A549 (cell line): ENCODE measurements at regions not wholly inside any gene's neighbourhood (a gene's known extent, or its start where the extent isn't known, plus 50 kb on each side); places are given as distances from the start of the nearest gene placed in this dataset.

Experiments
- ATAC-seq, 2 experiments: fragments of 200-7000 bp in 1 of 2; fragments of >200 bp in 1 of 2; cut with Nextera tagmentation in 1 of 2; cut with Tn5 transposase in 1 of 2; 3 replicates each; pipeline versions ENCODE4 v1.8.0 to v1.9.1; 2018 to 2020; ENCODE audit warnings: mild to moderate bottlenecking in 1 of 2, moderate library complexity in 1 of 2
- CTCF ChIA-PET: fragments of 300-600 bp; sonication (Branson Sonifier 250); formaldehyde crosslinking; extraction: SDS; loops from one replicate; lab custom pipeline; 2021; ENCODE audit warnings: antibody characterized with exemption, inconsistent platforms; lab: Yijun Ruan, JAX
- POLR2A ChIA-PET: fragments of 350-600 bp; formaldehyde crosslinking; extraction: SDS; loops from one replicate; lab custom pipeline; 2021; ENCODE audit warnings: antibody characterized with exemption, inconsistent platforms; lab: Yijun Ruan, JAX
- DNase-seq, 2 experiments: peaks; one replicate each; pipeline versions ENCODE4 v3.0.0 to v3.0.0-alpha.2; 2011 to 2016; ENCODE audit warnings: low read depth in 1 of 2, low spot score in 1 of 2
- FAIRE-seq: peaks from 2 replicates; lab custom pipeline; 2011; peaks lifted over from hg19 to GRCh38; lab: Jason Lieb, UNC
- H3K27ac ChIP-seq, 2 experiments: fragments of >200 bp; sonication (Bioruptor Twin); formaldehyde crosslinking; 3 replicates each; pipeline ENCODE4 v1.5.1; 2016 to 2017
- H3K4me1 ChIP-seq: fragments of >200 bp; sonication (Bioruptor Twin); formaldehyde crosslinking; 3 replicates; pipeline ENCODE4 v1.6.1; 2016
- H3K4me2 ChIP-seq: fragments of >200 bp; sonication (Bioruptor Twin); formaldehyde crosslinking; 3 replicates; pipeline ENCODE4 v1.6.1; 2016
- H3K4me3 ChIP-seq: fragments of >200 bp; sonication (Bioruptor Twin); formaldehyde crosslinking; 3 replicates; pipeline ENCODE4 v1.5.1; 2016
- H3K9me3 ChIP-seq: fragments of >200 bp; sonication (Bioruptor Twin); formaldehyde crosslinking; 3 replicates; pipeline ENCODE4 v1.6.1; 2016
- CBX8 ChIP-seq: fragments of 200-600 bp; sonication (generic); IDR thresholded peaks from 2 replicates; pipeline ENCODE4 v1.6.1; 2016
- CHD2 ChIP-seq: fragments of 150-350 bp; IDR thresholded peaks from 2 replicates; pipeline ENCODE4 v1.6.1; 2014; ENCODE audit warnings: low read length; ENCODE audit not compliant: partially characterized antibody
- CHD4 ChIP-seq: fragments of 200-600 bp; sonication (generic); IDR thresholded peaks from 2 replicates; pipeline ENCODE4 v1.6.1; 2016; ENCODE audit warnings: antibody characterized with exemption, mild to moderate bottlenecking, borderline replicate concordance
- EHMT2 ChIP-seq: fragments of 200-600 bp; sonication (generic); IDR thresholded peaks from 2 replicates; pipeline ENCODE4 v1.6.1; 2016; ENCODE audit warnings: antibody characterized with exemption, low read depth, mild to moderate bottlenecking, moderate library complexity
- EP300 ChIP-seq, 2 experiments: fragments of >200 bp; sonication (Bioruptor Twin); formaldehyde crosslinking; IDR thresholded peaks; 2 replicates in 1 of 2; 3 replicates in 1 of 2; pipeline ENCODE4 v1.6.1; 2016 to 2017
- FOSB ChIP-seq: fragments of 250-450 bp; sonication (Bioruptor Pico); IDR thresholded peaks from 2 replicates; pipeline ENCODE4 v1.5.0; 2020; ENCODE audit warnings: mild to moderate bottlenecking, moderate library complexity
- HDAC2 ChIP-seq: fragments of 200-600 bp; sonication (generic); IDR thresholded peaks from 2 replicates; pipeline ENCODE4 v1.6.1; 2016
- HEYL ChIP-seq: fragments of 250-450 bp; sonication (Bioruptor Pico); IDR thresholded peaks from 2 replicates; pipeline ENCODE4 v1.8.0; 2021; ENCODE audit warnings: mild to moderate bottlenecking, moderate library complexity
- HOXB5 ChIP-seq: fragments of 250-450 bp; sonication (Bioruptor Pico); IDR thresholded peaks from 2 replicates; pipeline ENCODE4 v1.5.0; 2020; ENCODE audit warnings: mild to moderate bottlenecking, moderate library complexity
- JUN ChIP-seq, 2 experiments: fragments of >200 bp; sonication (Bioruptor Twin); formaldehyde crosslinking; IDR thresholded peaks; 2 replicates in 1 of 2; 3 replicates in 1 of 2; pipeline ENCODE4 v1.6.1; 2016 to 2017
- MAFK ChIP-seq: fragments of 450-650 bp; IDR thresholded peaks from 2 replicates; pipeline ENCODE4 v1.6.1; 2014; ENCODE audit not compliant: partially characterized antibody
- NFE2L2 ChIP-seq: fragments of 150-350 bp; conservative IDR thresholded peaks from 2 replicates; pipeline ENCODE4 v1.6.1; 2014; ENCODE audit warnings: low read length
- RARB ChIP-seq: fragments of 250-450 bp; sonication (Bioruptor Pico); IDR thresholded peaks from 2 replicates; pipeline ENCODE4 v1.8.0; 2021; ENCODE audit warnings: mild to moderate bottlenecking, moderate library complexity
- RFX5 ChIP-seq: fragments of 450-650 bp; IDR thresholded peaks from 2 replicates; pipeline ENCODE4 v1.7.1; 2014; ENCODE audit warnings: antibody characterized with exemption, mild to moderate bottlenecking, moderate library complexity
- SMC3 ChIP-seq: fragments of >200 bp; sonication (Bioruptor Twin); formaldehyde crosslinking; IDR thresholded peaks from 3 replicates; pipeline ENCODE4 v1.6.1; 2018; ENCODE audit warnings: inconsistent platforms
- SREBF2 ChIP-seq: fragments of 450-650 bp; IDR thresholded peaks from 2 replicates; pipeline ENCODE4 v1.6.1; 2014; ENCODE audit warnings: mild to moderate bottlenecking, moderate library complexity
- TP53 ChIP-seq: fragments of 250-450 bp; sonication (Bioruptor Pico); IDR thresholded peaks from 2 replicates; pipeline ENCODE4 v1.5.0; 2021; ENCODE audit warnings: mild to moderate bottlenecking, moderate library complexity
- ZNF302 ChIP-seq: fragments of 250-450 bp; sonication (Bioruptor Pico); IDR thresholded peaks from 2 replicates; pipeline ENCODE4 v1.9.0; 2021; ENCODE audit warnings: inconsistent platforms, mild to moderate bottlenecking, moderate library complexity
- ZSCAN20 ChIP-seq: fragments of 250-450 bp; sonication (Bioruptor Pico); IDR thresholded peaks from 2 replicates; pipeline ENCODE4 v1.8.0; 2022; ENCODE audit warnings: mild to moderate bottlenecking, moderate library complexity
- WGBS: methylation state at CpG from one replicate; pipeline ENCODE4 v1.1.6; 2017; ENCODE audit errors: missing lambda C conversion rate; 5-methylcytosine and 5-hydroxymethylcytosine counted together
- TF ChIP-seq, protein P1 (sequence below): fragments of 250-450 bp; sonication (Bioruptor Pico); IDR thresholded peaks from 2 replicates; pipeline ENCODE4 v1.5.0; 2020; ENCODE audit warnings: low read depth, mild to moderate bottlenecking, moderate library complexity
- TF ChIP-seq, protein P2 (sequence below): fragments of 450-650 bp; IDR thresholded peaks from 2 replicates; pipeline ENCODE4 v1.6.1; 2014; ENCODE audit warnings: antibody characterized with exemption
- TF ChIP-seq, protein P3 (sequence below): fragments of 200-600 bp; sonication (generic); IDR thresholded peaks from 2 replicates; pipeline ENCODE4 v1.6.1; 2016; ENCODE audit warnings: antibody characterized with exemption, mild to moderate bottlenecking, moderate library complexity
- TF ChIP-seq, protein P4 (sequence below): IDR thresholded peaks from 2 replicates; pipeline ENCODE4 v1.6.1; 2012

GRCh38 chr14:48967419-48967818 is 618.8 kb downstream of the RPS29 start (continued):
- TF ChIP-seq HOXB5 (CRISPR knock-in tag) (no peak), EP300 (IDR thresholded peaks at IDR 0.05) (no peak), SMC3 (no peak), HDAC2 (no peak)
- TF ChIP-seq, protein P1, sequence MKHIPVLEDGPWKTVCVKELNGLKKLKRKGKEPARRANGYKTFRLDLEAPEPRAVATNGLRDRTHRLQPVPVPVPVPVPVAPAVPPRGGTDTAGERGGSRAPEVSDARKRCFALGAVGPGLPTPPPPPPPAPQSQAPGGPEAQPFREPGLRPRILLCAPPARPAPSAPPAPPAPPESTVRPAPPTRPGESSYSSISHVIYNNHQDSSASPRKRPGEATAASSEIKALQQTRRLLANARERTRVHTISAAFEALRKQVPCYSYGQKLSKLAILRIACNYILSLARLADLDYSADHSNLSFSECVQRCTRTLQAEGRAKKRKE (CRISPR knock-in tag), result no peak
- TF ChIP-seq, all 56 proteins: peak for 0

GRCh38 chr14:48963231-48963790 is 622.9 kb downstream of the RPS29 start:
- no peaks in the 10 kb centered on the region for H3K9me3 ChIP-seq
- no peak overlapping the region for H3K27ac ChIP-seq
- ATAC-seq, result no peak
- WGBS, result 2% methylated on average over 3 of the region's 3 CpGs
- no peak for DNase-seq
- FAIRE-seq, result no peak
- no peak for TF ChIP-seq HEYL (CRISPR knock-in tag)
- no peak for TF ChIP-seq MAFK
- no peak for TF ChIP-seq EHMT2
- TF ChIP-seq TP53 (CRISPR knock-in tag), result no peak
- ChIA-PET CTCF (no interaction called here), POLR2A (no interaction called here)
- no peak overlapping the region for H3K4me2 ChIP-seq
- H3K4me1 ChIP-seq, result no peaks in the 10 kb centered on the region
- no peak overlapping the region for H3K4me3 ChIP-seq

GRCh38 chr14:48957486-48957885 is 628.7 kb downstream of the RPS29 start:
- no peaks in the 10 kb centered on the region for H3K9me3 ChIP-seq
- no peaks in the 10 kb centered on the region for H3K4me1 ChIP-seq
- DNase-seq, result no peak
- H3K27ac ChIP-seq, result no peak overlapping the region
- no peak for ATAC-seq
- no peak overlapping the region for H3K4me3 ChIP-seq
- FAIRE-seq, result no peak
- TF ChIP-seq JUN (IDR thresholded peaks at IDR 0.05) (no peak), SREBF2 (no peak), ZSCAN20 (CRISPR knock-in tag) (no peak), ZNF302 (CRISPR knock-in tag) (no peak), NFE2L2 (no peak), RARB (CRISPR knock-in tag) (no peak), CHD4 (no peak), RFX5 (no peak), CBX8 (no peak), CHD2 (no peak), FOSB (CRISPR knock-in tag) (no peak)
- TF ChIP-seq, protein P2, sequence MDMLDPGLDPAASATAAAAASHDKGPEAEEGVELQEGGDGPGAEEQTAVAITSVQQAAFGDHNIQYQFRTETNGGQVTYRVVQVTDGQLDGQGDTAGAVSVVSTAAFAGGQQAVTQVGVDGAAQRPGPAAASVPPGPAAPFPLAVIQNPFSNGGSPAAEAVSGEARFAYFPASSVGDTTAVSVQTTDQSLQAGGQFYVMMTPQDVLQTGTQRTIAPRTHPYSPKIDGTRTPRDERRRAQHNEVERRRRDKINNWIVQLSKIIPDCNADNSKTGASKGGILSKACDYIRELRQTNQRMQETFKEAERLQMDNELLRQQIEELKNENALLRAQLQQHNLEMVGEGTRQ, result no peak
- TF ChIP-seq, protein P3, sequence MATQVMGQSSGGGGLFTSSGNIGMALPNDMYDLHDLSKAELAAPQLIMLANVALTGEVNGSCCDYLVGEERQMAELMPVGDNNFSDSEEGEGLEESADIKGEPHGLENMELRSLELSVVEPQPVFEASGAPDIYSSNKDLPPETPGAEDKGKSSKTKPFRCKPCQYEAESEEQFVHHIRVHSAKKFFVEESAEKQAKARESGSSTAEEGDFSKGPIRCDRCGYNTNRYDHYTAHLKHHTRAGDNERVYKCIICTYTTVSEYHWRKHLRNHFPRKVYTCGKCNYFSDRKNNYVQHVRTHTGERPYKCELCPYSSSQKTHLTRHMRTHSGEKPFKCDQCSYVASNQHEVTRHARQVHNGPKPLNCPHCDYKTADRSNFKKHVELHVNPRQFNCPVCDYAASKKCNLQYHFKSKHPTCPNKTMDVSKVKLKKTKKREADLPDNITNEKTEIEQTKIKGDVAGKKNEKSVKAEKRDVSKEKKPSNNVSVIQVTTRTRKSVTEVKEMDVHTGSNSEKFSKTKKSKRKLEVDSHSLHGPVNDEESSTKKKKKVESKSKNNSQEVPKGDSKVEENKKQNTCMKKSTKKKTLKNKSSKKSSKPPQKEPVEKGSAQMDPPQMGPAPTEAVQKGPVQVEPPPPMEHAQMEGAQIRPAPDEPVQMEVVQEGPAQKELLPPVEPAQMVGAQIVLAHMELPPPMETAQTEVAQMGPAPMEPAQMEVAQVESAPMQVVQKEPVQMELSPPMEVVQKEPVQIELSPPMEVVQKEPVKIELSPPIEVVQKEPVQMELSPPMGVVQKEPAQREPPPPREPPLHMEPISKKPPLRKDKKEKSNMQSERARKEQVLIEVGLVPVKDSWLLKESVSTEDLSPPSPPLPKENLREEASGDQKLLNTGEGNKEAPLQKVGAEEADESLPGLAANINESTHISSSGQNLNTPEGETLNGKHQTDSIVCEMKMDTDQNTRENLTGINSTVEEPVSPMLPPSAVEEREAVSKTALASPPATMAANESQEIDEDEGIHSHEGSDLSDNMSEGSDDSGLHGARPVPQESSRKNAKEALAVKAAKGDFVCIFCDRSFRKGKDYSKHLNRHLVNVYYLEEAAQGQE, result no peak
- TF ChIP-seq, protein P4, sequence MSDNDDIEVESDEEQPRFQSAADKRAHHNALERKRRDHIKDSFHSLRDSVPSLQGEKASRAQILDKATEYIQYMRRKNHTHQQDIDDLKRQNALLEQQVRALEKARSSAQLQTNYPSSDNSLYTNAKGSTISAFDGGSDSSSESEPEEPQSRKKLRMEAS, result no peak
- TF ChIP-seq, all 56 proteins: peak for 0
- no peak overlapping the region for H3K4me2 ChIP-seq
- ChIA-PET POLR2A (no interaction called here), CTCF (no interaction called here)
- WGBS, result 4% methylated on average over 3 of the region's 5 CpGs
